H7 (cell line): ENCODE measurements at regions not wholly inside any gene's neighbourhood (a gene's known extent, or its start where the extent isn't known, plus 50 kb on each side); places are given as distances from the start of the nearest gene placed in this dataset.
"Not testable (repeated sequence)": the region's sequence is repeated elsewhere in the genome, so short reads cannot be mapped to it uniquely, and the experiment has no call there.

ENCODE experiments used
- DNase-seq: peaks from one replicate; pipeline ENCODE4 v3.0.0; 2012
- H3K27me3 ChIP-seq: 2 replicates; pipeline ENCODE4 v1.6.0; 2011; ENCODE audit warnings: mild to moderate bottlenecking, low read length; ENCODE audit not compliant: control insufficient read depth, insufficient read depth
- H3K36me3 ChIP-seq: replicated peaks from 2 replicates; pipeline ENCODE4 v1.5.1; 2011; ENCODE audit warnings: low read length; ENCODE audit not compliant: control insufficient read depth, insufficient read depth
- H3K4me3 ChIP-seq: 2 replicates; pipeline ENCODE4 v1.5.1; 2011; ENCODE audit warnings: low read depth, mild to moderate bottlenecking, control low read depth, low read length, moderate library complexity; ENCODE audit not compliant: insufficient read depth

GRCh38 chr5:17061973-17062470 lies 125.9 kb upstream of the MYO10 start:
- no peaks in the 10 kb centered on the region for H3K27me3 ChIP-seq
- H3K36me3 ChIP-seq = no peaks in the 10 kb centered on the region
- DNase-seq = peak; percentile 27
- H3K4me3 ChIP-seq = no peak overlapping the region

GRCh38 chr5:17062741-17063140 lies 126.7 kb upstream of the MYO10 start:
- H3K4me3 ChIP-seq, H3K36me3 ChIP-seq, DNase-seq, H3K27me3 ChIP-seq: not testable (repeated sequence)

GRCh38 chr5:17064241-17064640 lies 128.2 kb upstream of the MYO10 start:
- no peak for DNase-seq
- H3K4me3 ChIP-seq = no peak overlapping the region
- no peaks in the 10 kb centered on the region for H3K36me3 ChIP-seq
- H3K27me3 ChIP-seq = no peaks in the 10 kb centered on the region

- no peaks in the 10 kb centered on the region for H3K27me3 ChIP-seq
- no peak for DNase-seq
- H3K4me3 ChIP-seq = no peak overlapping the region
- H3K36me3 ChIP-seq = no peaks in the 10 kb centered on the region
These were observed 129.4 kb upstream of the MYO10 start for GRCh38 chr5:17065458-17065857.

DNA sequence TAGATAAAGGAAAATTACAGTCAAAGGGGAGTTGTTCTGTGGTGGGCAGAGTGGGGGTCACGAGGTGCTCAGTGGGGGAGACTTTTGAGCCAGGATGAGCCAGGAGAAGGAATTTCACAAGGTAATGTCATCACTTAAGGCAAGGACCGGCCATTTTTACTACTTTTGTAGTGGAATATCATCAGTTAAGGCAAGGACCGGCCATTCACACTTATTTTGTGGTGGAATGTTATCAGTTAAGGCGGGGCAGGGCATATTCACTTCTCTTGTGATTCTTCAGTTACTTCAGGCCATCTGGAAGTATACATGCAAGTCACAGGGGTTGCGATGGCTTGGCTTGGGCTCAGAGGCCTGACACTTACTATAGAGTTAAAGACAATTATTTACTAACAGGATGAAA lies 129.9 kb upstream of the MYO10 start:
- not testable (repeated sequence) for H3K27me3 ChIP-seq, H3K36me3 ChIP-seq, DNase-seq, H3K4me3 ChIP-seq

DNA sequence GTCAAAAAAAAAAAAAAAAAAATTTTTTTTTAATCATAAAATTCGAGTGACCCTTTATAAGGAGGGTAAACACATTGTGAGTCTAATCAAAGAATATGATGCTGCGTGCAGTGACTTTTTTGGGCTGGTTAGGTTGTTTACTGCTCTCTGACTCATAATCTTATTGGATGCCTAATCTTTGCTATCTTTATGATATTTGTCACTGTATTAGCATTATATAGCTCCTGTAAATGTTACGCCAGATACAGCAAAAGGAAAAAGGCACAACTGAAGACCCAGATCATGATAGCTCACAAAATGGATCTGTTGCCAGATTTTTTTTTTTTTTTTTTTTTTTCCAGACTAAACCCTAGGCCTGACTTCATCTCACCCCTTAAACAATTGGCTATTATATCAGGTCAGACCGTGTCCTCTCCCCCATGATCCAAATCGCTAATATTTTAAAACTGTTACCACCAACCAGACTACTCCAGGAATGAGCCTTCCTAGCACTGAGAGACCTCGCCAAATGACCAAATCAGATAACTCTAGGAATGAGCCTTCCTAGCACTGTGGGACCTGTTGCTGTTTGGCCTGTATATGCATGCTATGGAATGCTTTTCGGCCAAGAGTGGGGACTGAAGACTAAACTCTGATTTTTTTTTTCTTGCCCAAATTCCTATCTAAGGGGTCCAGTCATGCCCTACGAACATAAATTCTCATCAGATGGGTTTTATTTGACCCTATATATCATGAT lies 131.7 kb upstream of the MYO10 start:
- DNase-seq = no peak
- Histone ChIP-seq H3K4me3 (no peak overlapping the region), H3K36me3 (no peaks in the 10 kb centered on the region), H3K27me3 (no peaks in the 10 kb centered on the region)

GRCh38 chr5:17069995-17070511 lies 134.0 kb upstream of the MYO10 start:
- Histone ChIP-seq H3K27me3 (no peaks in the 10 kb centered on the region), H3K36me3 (no peaks in the 10 kb centered on the region), H3K4me3 (no peak overlapping the region)
- no peak for DNase-seq

GRCh38 chr5:17070647-17071046 lies 134.6 kb upstream of the MYO10 start:
- no peak for DNase-seq
- Histone ChIP-seq H3K27me3 (no peaks in the 10 kb centered on the region), H3K36me3 (no peaks in the 10 kb centered on the region), H3K4me3 (no peak overlapping the region)

DNA sequence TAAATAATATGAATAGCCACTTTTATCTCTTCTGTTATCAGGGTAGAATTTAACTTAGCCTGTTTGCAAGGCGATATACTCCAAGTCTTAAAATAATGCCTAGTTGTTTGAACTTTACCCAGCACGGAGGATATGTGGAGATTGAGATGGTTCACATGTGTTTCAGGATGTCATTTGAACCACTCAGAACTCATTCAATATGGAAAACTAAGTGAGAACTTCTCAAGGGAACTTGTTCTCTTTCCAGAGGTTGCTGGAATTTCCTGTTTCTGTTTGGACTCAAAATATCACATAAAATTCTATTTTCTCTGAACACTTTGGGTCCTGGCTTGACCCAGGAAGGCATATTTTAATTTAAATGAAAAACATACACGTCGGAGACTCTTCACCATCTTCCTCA lies 139.1 kb upstream of the MYO10 start:
- no peak overlapping the region for H3K4me3 ChIP-seq
- no peak for DNase-seq
- H3K27me3 ChIP-seq = no peaks in the 10 kb centered on the region
- H3K36me3 ChIP-seq = no peaks in the 10 kb centered on the region

GRCh38 chr5:17076272-17076671 lies 140.2 kb upstream of the MYO10 start:
- DNase-seq = no peak

DNA sequence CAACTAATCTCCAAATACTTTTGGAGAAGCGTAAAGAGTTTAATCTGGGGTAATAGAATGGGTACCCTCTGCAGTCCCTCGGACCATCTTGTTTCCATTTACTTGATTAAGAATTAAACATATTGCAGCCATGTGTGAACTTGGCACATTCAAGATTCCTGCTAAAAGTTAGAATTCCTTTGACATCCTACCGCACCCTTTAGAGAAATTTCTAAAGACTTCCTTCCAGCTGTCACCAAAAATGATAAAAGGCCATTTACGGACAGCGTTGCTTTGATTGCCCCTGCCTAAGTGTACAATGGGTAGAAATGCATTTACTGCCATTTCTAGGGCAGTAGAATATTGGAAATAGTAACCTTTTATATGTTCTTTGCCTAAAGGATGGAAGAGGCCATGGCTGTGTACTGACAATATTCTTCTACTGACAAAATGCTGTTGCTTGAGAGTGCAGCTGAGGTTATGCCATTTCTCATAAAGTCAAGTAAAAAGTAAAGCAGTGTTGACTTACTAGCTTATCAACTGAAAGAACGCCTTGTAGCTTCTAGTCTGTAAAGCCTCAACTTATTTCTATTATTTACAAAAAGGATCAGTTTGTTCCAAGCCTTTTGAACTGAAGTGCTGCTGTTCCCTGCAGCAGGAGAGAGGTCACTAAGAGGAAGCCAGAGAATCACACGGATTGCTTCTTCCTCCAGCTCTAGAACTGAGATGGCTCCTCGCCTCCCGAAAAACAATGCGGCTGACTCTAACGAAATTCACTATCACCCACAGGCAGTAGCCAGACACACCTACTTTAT lies 139.8 kb upstream of the BASP1 start:
- H3K4me3 ChIP-seq = no peak overlapping the region
- DNase-seq = no peak
- no peaks in the 10 kb centered on the region for H3K36me3 ChIP-seq
- H3K27me3 ChIP-seq = no peaks in the 10 kb centered on the region

More at GRCh38 chr5:17076272-17076671, 140.2 kb upstream of the MYO10 start:
- Histone ChIP-seq H3K4me3 (no peak overlapping the region), H3K36me3 (no peaks in the 10 kb centered on the region), H3K27me3 (no peaks in the 10 kb centered on the region)

- Histone ChIP-seq H3K36me3 (no peaks in the 10 kb centered on the region), H3K27me3 (no peaks in the 10 kb centered on the region; the same call in 1 of the 2 replicates), H3K4me3 (no peak overlapping the region)
- no peak for DNase-seq
These were observed 137.9 kb upstream of the BASP1 start for GRCh38 chr5:17079562-17079961.

- Histone ChIP-seq H3K27me3 (no peaks in the 10 kb centered on the region; the same call in 1 of the 2 replicates), H3K36me3 (no peaks in the 10 kb centered on the region), H3K4me3 (no peak overlapping the region)
- no peak for DNase-seq
These were observed 137.1 kb upstream of the BASP1 start for GRCh38 chr5:17080361-17080760.

GRCh38 chr5:17081142-17081541 lies 136.3 kb upstream of the BASP1 start:
- DNase-seq = no peak
- H3K27me3 ChIP-seq = no peaks in the 10 kb centered on the region; the same call in 1 of the 2 replicates
- H3K4me3 ChIP-seq = no peak overlapping the region
- H3K36me3 ChIP-seq = no peaks in the 10 kb centered on the region

DNA sequence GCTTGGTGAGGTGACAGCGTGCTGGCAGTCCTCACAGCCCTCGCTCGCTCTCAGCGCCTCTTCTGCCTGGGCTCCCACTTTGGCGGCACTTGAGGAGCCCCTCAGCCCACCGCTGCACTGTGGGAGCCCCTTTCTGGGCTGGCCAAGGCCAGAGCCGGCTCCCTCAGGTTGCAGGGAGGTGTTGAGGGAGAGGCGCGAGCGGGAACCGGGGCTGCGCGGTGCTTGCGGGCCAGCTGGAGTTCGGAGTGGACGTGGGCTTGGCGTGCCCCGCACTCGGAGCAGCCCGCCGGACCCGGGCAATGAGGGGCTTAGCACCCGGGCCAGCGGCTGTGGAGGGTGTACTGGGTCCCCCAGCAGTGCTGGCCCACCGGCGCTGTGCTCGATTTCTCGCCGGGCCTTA lies 134.2 kb upstream of the BASP1 start:
- H3K27me3 ChIP-seq, H3K36me3 ChIP-seq, DNase-seq: not testable (repeated sequence)
- peak overlapping the region; percentile 10; the same call in 1 of the 2 replicates for H3K4me3 ChIP-seq
